H1 (cell line): ENCODE measurements at regions not wholly inside any gene's neighbourhood (a gene's known extent, or its start where the extent isn't known, plus 50 kb on each side); places are given as distances from the start of the nearest gene placed in this dataset.

ENCODE experiments used
- EP300 ChIP-seq, 2 experiments: IDR thresholded peaks; 1 replicate in 1 of 2; 2 replicates in 1 of 2; pipeline ENCODE4 v1.6.1; 2011 to 2012; ENCODE audit warnings: low read depth in 2 of 2, low read length in 2 of 2, mild to moderate bottlenecking in 2 of 2, borderline replicate concordance in 1 of 2, inconsistent platforms in 1 of 2, moderate library complexity in 1 of 2
- MAFK ChIP-seq: IDR thresholded peaks from 2 replicates; pipeline ENCODE4 v1.6.1; 2012; ENCODE audit warnings: low read depth, mild to moderate bottlenecking, improper control_type of control experiment, low read length
- SIN3A ChIP-seq, 2 experiments: IDR thresholded peaks in 1 of 2; conservative IDR thresholded peaks in 1 of 2; 2 replicates each; pipeline ENCODE4 v1.6.1; 2011 to 2012; ENCODE audit warnings: low read length in 2 of 2, improper control_type of control experiment in 1 of 2, low read depth in 1 of 2, mild to moderate bottlenecking in 1 of 2
- ZNF274 ChIP-seq: IDR thresholded peaks from 2 replicates; pipeline ENCODE4 v1.7.0; 2012; ENCODE audit warnings: low read length, borderline replicate concordance; ENCODE audit errors: extremely low read depth
- TF ChIP-seq, protein P1 (sequence below): IDR thresholded peaks from 2 replicates; pipeline ENCODE4 v1.6.1; 2012; ENCODE audit warnings: inconsistent platforms

DNA sequence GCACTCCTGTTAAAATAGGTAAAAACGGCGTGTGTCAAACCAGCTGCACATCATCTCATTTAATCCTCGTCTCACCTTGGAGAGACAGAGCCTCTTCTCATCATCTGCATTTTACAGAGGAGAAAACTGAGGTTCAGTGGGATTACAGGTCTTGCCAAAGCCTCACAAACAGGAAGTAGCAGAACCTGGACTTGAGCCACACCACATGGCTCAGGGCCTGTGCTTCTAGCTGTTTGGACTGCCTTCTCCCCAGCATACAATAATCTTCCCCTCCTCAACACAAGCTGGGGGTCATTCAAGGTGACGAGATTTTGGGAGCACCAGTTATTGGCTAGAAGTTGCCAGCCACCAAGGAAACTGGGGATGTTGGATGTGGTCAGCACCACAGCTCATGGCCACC lies 167.9 kb upstream of the ZC3H12A start (continued):
- TF ChIP-seq MAFK, result no peak
- TF ChIP-seq ZNF274, result no peak
- TF ChIP-seq EP300 (IDR thresholded peaks at IDR 0.05; ENCODE audit: borderline replicate concordance in 1 of 2, low read depth in 2 of 2, low read length in 2 of 2), result no peak
- no peak for TF ChIP-seq SIN3A (conservative IDR thresholded peaks at IDR 0.05 in 1 of 2, IDR thresholded peaks at IDR 0.05 in 1 of 2; ENCODE audit: low read depth in 1 of 2, low read length in 2 of 2)
- TF ChIP-seq, protein P1, sequence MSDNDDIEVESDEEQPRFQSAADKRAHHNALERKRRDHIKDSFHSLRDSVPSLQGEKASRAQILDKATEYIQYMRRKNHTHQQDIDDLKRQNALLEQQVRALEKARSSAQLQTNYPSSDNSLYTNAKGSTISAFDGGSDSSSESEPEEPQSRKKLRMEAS, result no peak
